ENCODE measurements at regions not wholly inside any gene's neighbourhood (a gene's known extent, or its start where the extent isn't known, plus 50 kb on each side); places are given as distances from the start of the nearest gene placed in this dataset.

GRCh38 chr3:178146406-178146831, 389.8 kb upstream of the KCNMB2 start:
- peak; percentile 97 for FAIRE-seq

- FAIRE-seq, result no peak
Measured at GRCh38 chr3:178147001-178147400, 389.2 kb upstream of the KCNMB2 start.

GRCh38 chr3:178152031-178152806, 384.0 kb upstream of the KCNMB2 start:
- no peak for FAIRE-seq

- no peak for FAIRE-seq
Measured at GRCh38 chr3:178152988-178153387, 383.2 kb upstream of the KCNMB2 start.

GRCh38 chr3:178155521-178155920, 380.7 kb upstream of the KCNMB2 start:
- FAIRE-seq, result no peak

- FAIRE-seq, result no peak
Measured at GRCh38 chr3:178156301-178156700, 379.9 kb upstream of the KCNMB2 start.

- no peak for FAIRE-seq
Measured at GRCh38 chr3:178159691-178160220, 376.5 kb upstream of the KCNMB2 start.

- no peak for FAIRE-seq
Measured at GRCh38 chr3:178169421-178169820, 366.8 kb upstream of the KCNMB2 start.

GRCh38 chr3:178170698-178171535, 365.3 kb upstream of the KCNMB2 start:
- FAIRE-seq, result no peak

- FAIRE-seq, result no peak
Measured at GRCh38 chr3:178172121-178172520, 364.1 kb upstream of the KCNMB2 start.

GRCh38 chr3:178174201-178174915, 361.9 kb upstream of the KCNMB2 start:
- no peak for FAIRE-seq

- no peak for FAIRE-seq
Measured at GRCh38 chr3:178181088-178181487, 355.1 kb upstream of the KCNMB2 start.

- no peak for FAIRE-seq
Measured at GRCh38 chr3:178181784-178182183, 354.5 kb upstream of the KCNMB2 start.

- no peak for FAIRE-seq
Measured at GRCh38 chr3:178182337-178182779, 353.9 kb upstream of the KCNMB2 start.

GRCh38 chr3:178184833-178185232, 351.4 kb upstream of the KCNMB2 start:
- no peak for FAIRE-seq

- FAIRE-seq, result no peak
Measured at GRCh38 chr3:178186666-178187065, 349.6 kb upstream of the KCNMB2 start.

GRCh38 chr3:178189854-178190253, 346.4 kb upstream of the KCNMB2 start:
- peak; percentile 15 for FAIRE-seq

GRCh38 chr3:178193846-178194245, 342.4 kb upstream of the KCNMB2 start:
- FAIRE-seq, result no peak

GRCh38 chr3:178194539-178194938, 341.7 kb upstream of the KCNMB2 start:
- FAIRE-seq, result no peak

GRCh38 chr3:178195824-178196223, 340.4 kb upstream of the KCNMB2 start:
- FAIRE-seq, result no peak

GRCh38 chr3:178198329-178198728, 337.9 kb upstream of the KCNMB2 start:
- FAIRE-seq, result no peak

GRCh38 chr3:178200316-178200715, 335.9 kb upstream of the KCNMB2 start:
- FAIRE-seq, result no peak

GRCh38 chr3:178201714-178202113, 334.5 kb upstream of the KCNMB2 start:
- FAIRE-seq, result no peak
